Mucosa of descending colon (tissue), 3 donors: ENCODE measurements at regions not wholly inside any gene's neighbourhood (a gene's known extent, or its start where the extent isn't known, plus 50 kb on each side); places are given as distances from the start of the nearest gene placed in this dataset.
"Not testable (repeated sequence)": the region's sequence is repeated elsewhere in the genome, so short reads cannot be mapped to it uniquely, and the experiment has no call there.

Experiments
- ATAC-seq: fragments of 200-7000 bp; cut with Tn5 transposase; one replicate; pipeline ENCODE4 v1.9.1; 2020; ENCODE audit warnings: mild to moderate bottlenecking, moderate library complexity
- DNase-seq, 3 donors: peaks; one replicate each; pipeline ENCODE4 v3.0.0-alpha.2; 2020
- H3K36me3 ChIP-seq: fragments of 200-600 bp; one replicate; pipeline ENCODE4 v1.8.0; 2021; ENCODE audit warnings: low read depth, mild to moderate bottlenecking
- H3K4me1 ChIP-seq: fragments of 200-600 bp; one replicate; pipeline ENCODE4 v1.8.0; 2021; ENCODE audit warnings: low read depth, mild to moderate bottlenecking
- H3K4me3 ChIP-seq: fragments of 200-600 bp; one replicate; pipeline ENCODE4 v1.8.0; 2021; ENCODE audit warnings: mild to moderate bottlenecking
- H3K9me3 ChIP-seq: fragments of 200-600 bp; one replicate; pipeline ENCODE4 v1.8.0; 2021; ENCODE audit warnings: mild to moderate bottlenecking
- CTCF ChIP-seq: fragments of 200-600 bp; IDR thresholded peaks from one replicate; pipeline ENCODE4 v1.8.0; 2022; ENCODE audit warnings: antibody characterized with exemption, mild to moderate bottlenecking
- intact Hi-C, 2 donors: fragments of 100-400 bp; cut with DNase I in 1 of 2; cut with micrococcal nuclease in 1 of 2; formaldehyde crosslinking; loops; one replicate each; pipeline versions ENCODE4 v1.11.0 to v1.11.1; 2022; cut with DNase I, micrococcal nuclease
- donor health status: DM: no; HTN: no; CAD: no; lungs with moderate emphysema.
- donor health status: DM: no; HTN: no; CAD: no.
- donor health status: DM: no; HTN: yes; CAD: no.

GRCh38 chr4:117907646-117908045, 126.6 kb upstream of the NDST3 start:
- ATAC-seq (no peak), DNase-seq (no peak)
- Histone ChIP-seq H3K4me3 (no peak overlapping the region), H3K4me1 (no peaks in the 10 kb centered on the region), H3K36me3 (no peaks in the 10 kb centered on the region), H3K9me3 (no peaks in the 10 kb centered on the region)
- intact Hi-C loops = no loop called here
- TF ChIP-seq CTCF = no peak

GRCh38 chr4:117908306-117909207, 125.7 kb upstream of the NDST3 start:
- intact Hi-C loops = no loop called here
- DNase-seq = no peak

GRCh38 chr4:117916728-117917127, 117.6 kb upstream of the NDST3 start:
- intact Hi-C loops = no loop called here
- no peaks in the 10 kb centered on the region for H3K9me3 ChIP-seq
- no peak for TF ChIP-seq CTCF
- no peaks in the 10 kb centered on the region for H3K36me3 ChIP-seq
- DNase-seq = no peak
- H3K4me1 ChIP-seq = no peaks in the 10 kb centered on the region
- H3K4me3 ChIP-seq = no peak overlapping the region
- ATAC-seq = no peak

More at GRCh38 chr4:117908306-117909207, 125.7 kb upstream of the NDST3 start:
- Histone ChIP-seq H3K9me3 (no peaks in the 10 kb centered on the region), H3K4me3 (no peak overlapping the region), H3K36me3 (no peaks in the 10 kb centered on the region), H3K4me1 (no peaks in the 10 kb centered on the region)
- no peak for ATAC-seq
- TF ChIP-seq CTCF = no peak

- H3K4me3 ChIP-seq, ATAC-seq, H3K4me1 ChIP-seq, H3K9me3 ChIP-seq, H3K36me3 ChIP-seq, DNase-seq, intact Hi-C loops: not testable (repeated sequence)
Measured at GRCh38 chr4:117922311-117922710, 112.0 kb upstream of the NDST3 start.

- H3K4me3 ChIP-seq, H3K4me1 ChIP-seq, DNase-seq, H3K36me3 ChIP-seq, H3K9me3 ChIP-seq, intact Hi-C loops, ATAC-seq: not testable (repeated sequence)
Measured at GRCh38 chr4:117927823-117928222, 106.5 kb upstream of the NDST3 start.

GRCh38 chr4:117941611-117942010, 92.7 kb upstream of the NDST3 start:
- ATAC-seq (no peak), DNase-seq (no peak)
- Histone ChIP-seq H3K4me3 (no peak overlapping the region), H3K9me3 (peaks cover 4% of the 10 kb centered on the region), H3K4me1 (no peaks in the 10 kb centered on the region), H3K36me3 (no peaks in the 10 kb centered on the region)
- intact Hi-C loops = no loop called here
- TF ChIP-seq CTCF = no peak
